AG09309 (cell line): ENCODE measurements at regions not wholly inside any gene's neighbourhood (a gene's known extent, or its start where the extent isn't known, plus 50 kb on each side); places are given as distances from the start of the nearest gene placed in this dataset.

ENCODE experiments used
- DNase-seq: peaks from one replicate; pipeline ENCODE4 v3.0.0-alpha.2; 2010; ENCODE audit warnings: low read depth
- H3K4me3 ChIP-seq: 2 replicates; pipeline ENCODE4 v1.5.1; 2011; ENCODE audit warnings: mild to moderate bottlenecking, low read depth, low read length, moderate library complexity; ENCODE audit not compliant: control insufficient read depth
- CTCF ChIP-seq: IDR thresholded peaks from 2 replicates; pipeline ENCODE4 v1.5.1; 2011; ENCODE audit warnings: mild to moderate bottlenecking, low read depth, low read length, inconsistent platforms; ENCODE audit not compliant: insufficient read depth, control insufficient read depth; ENCODE audit errors: missing control alignments

- DNase-seq, result no peak
- no peak overlapping the region for H3K4me3 ChIP-seq
- no peak for TF ChIP-seq CTCF
These were observed 100.9 kb upstream of the BHLHE23 start for GRCh38 chr20:63107449-63108200.

- TF ChIP-seq CTCF, result no peak
- no peak for DNase-seq
- no peak overlapping the region for H3K4me3 ChIP-seq
These were observed 100.1 kb upstream of the BHLHE23 start for GRCh38 chr20:63106765-63107448.

GRCh38 chr20:63106108-63106764 is 99.5 kb upstream of the BHLHE23 start:
- no peak for DNase-seq
- no peak overlapping the region for H3K4me3 ChIP-seq
- no peak for TF ChIP-seq CTCF

- no peak for TF ChIP-seq CTCF
- no peak for DNase-seq
- H3K4me3 ChIP-seq, result no peak overlapping the region
These were observed 98.7 kb upstream of the BHLHE23 start for GRCh38 chr20:63105211-63106107.

GRCh38 chr20:63104312-63105181 is 97.8 kb upstream of the BHLHE23 start:
- DNase-seq, result no peak
- H3K4me3 ChIP-seq, result no peak overlapping the region
- TF ChIP-seq CTCF, result no peak
